Liver (tissue), 2 donors: ENCODE measurements at regions not wholly inside any gene's neighbourhood (a gene's known extent, or its start where the extent isn't known, plus 50 kb on each side); places are given as distances from the start of the nearest gene placed in this dataset.

Source experiments
- CTCF ChIP-seq: fragments of 150-350 bp; IDR thresholded peaks from 2 replicates; pipeline ENCODE4 v1.5.1; 2017; ENCODE audit warnings: improper control_type of control experiment, low read depth, low read length; ENCODE audit not compliant: missing input control
- REST ChIP-seq: IDR thresholded peaks from 2 replicates; pipeline ENCODE4 v1.6.1; 2016; ENCODE audit warnings: antibody characterized with exemption, mild to moderate bottlenecking
- donor health status: healthy.

- TF ChIP-seq CTCF (no peak), REST (peak; percentile 55)
Observed at GRCh38 chr1:58968360-58968952, 184.6 kb upstream of the JUN start.
